ENCODE measurements at regions not wholly inside any gene's neighbourhood (a gene's known extent, or its start where the extent isn't known, plus 50 kb on each side); places are given as distances from the start of the nearest gene placed in this dataset.
"Not testable (repeated sequence)": the region's sequence is repeated elsewhere in the genome, so short reads cannot be mapped to it uniquely, and the experiment has no call there.

- no peak for DNase-seq (ENCODE audit: low read depth in 2 of 2)
Measured at GRCh38 chr21:17264182-17264581, 248.7 kb upstream of the CXADR start.

- DNase-seq (ENCODE audit: low read depth in 2 of 2) = no peak
Measured at GRCh38 chr21:17269760-17270159, 243.1 kb upstream of the CXADR start.

GRCh38 chr21:17270229-17270628 is 242.6 kb upstream of the CXADR start:
- DNase-seq (ENCODE audit: low read depth in 2 of 2) = no peak

- DNase-seq (ENCODE audit: low read depth in 2 of 2) = no peak
Measured at GRCh38 chr21:17279663-17280062, 233.2 kb upstream of the CXADR start.

- not testable (repeated sequence) for DNase-seq (ENCODE audit: low read depth in 2 of 2)
Measured at GRCh38 chr21:17293016-17293562, 219.8 kb upstream of the CXADR start.

GRCh38 chr21:17295997-17296396 is 216.8 kb upstream of the CXADR start:
- DNase-seq (ENCODE audit: low read depth in 2 of 2) = no peak

- DNase-seq (ENCODE audit: low read depth in 2 of 2) = not testable (repeated sequence)
Measured at GRCh38 chr21:17299576-17299975, 213.3 kb upstream of the CXADR start.

GRCh38 chr21:17327715-17328114 is 185.1 kb upstream of the CXADR start:
- DNase-seq (ENCODE audit: low read depth in 2 of 2) = not testable (repeated sequence)

- DNase-seq (ENCODE audit: low read depth in 2 of 2) = no peak
Measured at GRCh38 chr21:17334484-17334883, 178.4 kb upstream of the CXADR start.

GRCh38 chr21:17340081-17340480 is 172.8 kb upstream of the CXADR start:
- DNase-seq (ENCODE audit: low read depth in 2 of 2) = no peak

- DNase-seq (ENCODE audit: low read depth in 2 of 2) = no peak
Measured at GRCh38 chr21:17343055-17343454, 169.8 kb upstream of the CXADR start.

GRCh38 chr21:17348357-17348756 is 164.5 kb upstream of the CXADR start:
- DNase-seq (ENCODE audit: low read depth in 2 of 2) = no peak

GRCh38 chr21:17348849-17349248 is 164.0 kb upstream of the CXADR start:
- DNase-seq (ENCODE audit: low read depth in 2 of 2) = no peak

GRCh38 chr21:17351766-17352165 is 161.1 kb upstream of the CXADR start:
- no peak for DNase-seq (ENCODE audit: low read depth in 2 of 2)

- DNase-seq (ENCODE audit: low read depth in 2 of 2) = no peak
Measured at GRCh38 chr21:17352996-17353655, 159.7 kb upstream of the CXADR start.

- DNase-seq (ENCODE audit: low read depth in 2 of 2) = no peak
Measured at GRCh38 chr21:17359781-17360180, 153.1 kb upstream of the CXADR start.

GRCh38 chr21:17368748-17369363 is 144.0 kb upstream of the CXADR start:
- DNase-seq (ENCODE audit: low read depth in 2 of 2) = no peak

GRCh38 chr21:17370263-17370662 is 142.6 kb upstream of the CXADR start:
- no peak for DNase-seq (ENCODE audit: low read depth in 2 of 2)

GRCh38 chr21:17370916-17371315 is 141.9 kb upstream of the CXADR start:
- no peak for DNase-seq (ENCODE audit: low read depth in 2 of 2)

GRCh38 chr21:17371450-17371849 is 141.4 kb upstream of the CXADR start:
- DNase-seq (ENCODE audit: low read depth in 2 of 2) = no peak

- DNase-seq (ENCODE audit: low read depth in 2 of 2) = no peak
Measured at GRCh38 chr21:17372200-17372599, 140.6 kb upstream of the CXADR start.

GRCh38 chr21:17386498-17386897 is 126.3 kb upstream of the CXADR start:
- no peak for DNase-seq (ENCODE audit: low read depth in 2 of 2)

- DNase-seq (ENCODE audit: low read depth in 2 of 2) = peak; percentile 1 to 49
Measured at GRCh38 chr21:17387030-17387617, 125.7 kb upstream of the CXADR start.
